ENCODE measurements at regions not wholly inside any gene's neighbourhood (a gene's known extent, or its start where the extent isn't known, plus 50 kb on each side); places are given as distances from the start of the nearest gene placed in this dataset.

- no peak for DNase-seq (ENCODE audit: low read depth in 2 of 2)
Observed at GRCh38 chr14:98112194-98112780, 1159.7 kb downstream of the BCL11B start.

DNA sequence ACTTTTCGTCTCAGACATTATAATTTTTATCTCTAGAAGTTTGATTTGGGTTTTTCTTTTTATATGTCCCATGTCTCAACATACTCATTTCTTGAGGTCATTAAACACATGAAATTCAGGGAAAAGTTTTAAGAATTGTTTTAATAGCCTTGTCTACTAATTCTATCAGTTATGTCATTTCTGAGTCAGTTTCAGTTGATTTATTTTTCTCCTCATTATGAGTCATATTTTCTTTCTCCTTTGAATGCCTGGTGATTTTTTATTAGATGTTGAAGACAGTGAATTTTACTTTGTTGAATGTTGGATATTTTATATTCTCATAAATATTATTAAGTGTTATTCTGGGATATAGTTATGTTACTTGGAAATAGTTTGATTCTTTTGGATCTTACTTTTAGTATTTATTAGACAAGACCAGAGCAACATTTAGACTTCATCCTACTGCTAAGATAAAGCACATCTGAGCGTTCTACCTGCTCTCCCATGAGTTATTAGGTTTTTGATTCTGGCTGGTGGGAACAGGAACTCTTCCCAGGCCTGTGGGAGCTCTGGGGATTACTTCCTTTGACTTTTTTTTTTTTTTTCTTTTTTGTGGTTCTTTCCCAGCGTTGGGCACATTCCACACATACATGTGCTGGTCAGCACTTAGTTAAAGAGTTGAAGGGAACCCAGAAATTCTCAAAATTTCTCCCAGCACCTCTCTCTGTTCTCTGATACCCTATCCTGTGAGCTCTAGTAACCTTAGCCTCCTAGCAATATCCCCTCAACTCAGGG is 1157.7 kb downstream of the BCL11B start:
- DNase-seq (ENCODE audit: low read depth in 2 of 2) = peak; percentile 43 to 53

GRCh38 chr14:98114946-98115345 is 1157.1 kb downstream of the BCL11B start:
- DNase-seq (ENCODE audit: low read depth in 2 of 2) = peak in 1 of 2 experiments; percentile 10

DNA sequence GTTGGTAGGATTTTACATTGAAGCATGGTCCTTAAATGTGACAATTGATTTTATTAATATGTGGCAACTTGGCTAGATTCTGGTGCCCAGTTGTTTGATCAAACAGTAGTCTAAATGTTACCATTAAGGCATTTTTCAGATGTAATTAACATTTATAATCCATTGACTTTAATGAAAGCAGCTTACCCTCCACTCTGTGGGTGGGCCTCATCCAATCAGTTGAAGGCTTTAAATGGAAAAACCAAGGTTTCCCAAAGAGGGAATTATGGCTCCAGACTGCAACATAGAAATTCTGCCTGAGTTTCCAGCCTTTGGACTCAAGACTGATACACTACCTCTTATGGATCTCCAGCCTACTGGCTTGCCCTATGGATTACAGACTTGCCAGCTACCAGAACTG is 1153.2 kb downstream of the BCL11B start:
- no peak for DNase-seq (ENCODE audit: low read depth in 2 of 2)

- DNase-seq (ENCODE audit: low read depth in 2 of 2) = no peak
Observed at GRCh38 chr14:98119739-98120138, 1152.3 kb downstream of the BCL11B start.

GRCh38 chr14:98120831-98121464 is 1151.0 kb downstream of the BCL11B start:
- no peak for DNase-seq (ENCODE audit: low read depth in 2 of 2)

- DNase-seq (ENCODE audit: low read depth in 2 of 2) = no peak
Observed at GRCh38 chr14:98122527-98122926, 1149.5 kb downstream of the BCL11B start.

GRCh38 chr14:98130691-98131090 is 1141.3 kb downstream of the BCL11B start:
- peak in 1 of 2 experiments; percentile 17 for DNase-seq (ENCODE audit: low read depth in 2 of 2)

DNA sequence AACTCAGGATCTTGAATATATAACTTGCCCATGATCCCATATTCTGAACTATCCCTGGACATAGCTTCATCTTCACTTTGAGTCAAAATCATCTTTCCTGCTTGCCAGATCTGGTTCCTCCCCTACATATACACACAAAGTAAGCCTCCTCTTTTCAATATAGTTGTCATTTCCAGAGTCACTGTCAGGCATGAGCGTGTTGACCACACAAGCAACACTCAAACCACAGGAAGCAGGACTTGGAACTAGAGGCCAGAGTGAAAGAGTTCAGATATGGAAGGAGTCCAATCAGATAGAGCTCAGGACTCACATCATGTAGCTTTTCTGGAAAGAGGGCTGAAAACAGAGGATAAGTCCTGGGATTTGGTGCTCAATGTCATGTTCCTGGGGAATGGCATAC is 1140.6 kb downstream of the BCL11B start:
- DNase-seq (ENCODE audit: low read depth in 2 of 2) = no peak

DNA sequence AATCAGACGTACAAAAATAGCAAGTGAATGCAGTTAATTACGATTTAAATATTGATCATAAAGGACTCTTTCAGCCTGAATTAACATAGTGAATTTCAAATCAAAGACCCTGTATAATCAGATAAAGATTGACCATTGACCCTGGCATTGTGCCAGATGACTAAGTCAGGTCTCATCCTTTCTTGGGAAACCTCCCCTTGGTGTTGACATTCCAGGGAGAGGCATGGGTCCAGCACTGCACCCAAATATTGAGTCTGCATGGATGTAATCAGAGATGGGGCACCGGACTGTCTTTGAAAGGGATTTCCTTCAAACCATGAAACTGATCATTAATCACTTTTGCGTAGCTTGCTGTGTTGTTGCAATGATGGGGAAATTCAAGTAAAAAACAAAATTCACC is 1138.2 kb downstream of the BCL11B start:
- no peak for DNase-seq (ENCODE audit: low read depth in 2 of 2)

DNA sequence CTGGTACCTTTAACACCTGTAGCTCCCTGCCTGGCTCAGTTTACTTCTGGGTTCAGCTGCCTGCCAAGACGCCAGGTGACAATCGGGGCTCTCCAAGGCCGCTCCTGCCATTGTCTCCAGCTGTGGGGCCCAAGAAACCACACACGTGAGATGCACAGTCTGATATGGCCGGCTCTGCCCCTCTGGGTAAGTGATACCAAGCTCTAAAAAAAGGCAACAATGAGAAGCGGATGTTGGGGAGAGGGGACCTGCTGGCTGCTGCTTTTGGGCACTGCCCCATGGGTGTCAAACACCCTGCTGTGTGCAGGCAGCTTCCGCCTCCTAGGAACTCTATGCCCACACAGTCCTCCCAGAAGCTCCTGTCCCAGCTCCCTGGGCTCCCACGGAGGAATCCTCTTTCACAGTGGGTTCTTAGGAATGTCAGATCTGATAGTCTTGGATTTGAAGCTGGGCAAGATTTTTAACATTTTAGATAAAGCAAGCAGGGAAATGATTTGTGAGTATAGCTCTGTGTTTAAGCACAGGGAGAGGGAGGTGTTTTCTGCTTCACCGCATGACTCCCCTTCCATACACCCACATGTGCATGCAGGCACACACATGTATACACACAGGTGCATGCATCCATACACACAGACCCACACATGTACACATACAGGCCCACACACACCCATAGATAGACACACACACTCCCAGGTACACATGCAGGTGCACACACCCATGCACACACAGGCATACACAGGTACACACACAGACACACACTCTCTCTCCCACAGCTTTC is 1135.8 kb downstream of the BCL11B start:
- DNase-seq (ENCODE audit: low read depth in 2 of 2) = no peak

GRCh38 chr14:98137131-98138025 is 1134.6 kb downstream of the BCL11B start:
- peak in 1 of 2 experiments; percentile 14 for DNase-seq (ENCODE audit: low read depth in 2 of 2)

- DNase-seq (ENCODE audit: low read depth in 2 of 2) = no peak
Observed at GRCh38 chr14:98138666-98139065, 1133.3 kb downstream of the BCL11B start.

DNA sequence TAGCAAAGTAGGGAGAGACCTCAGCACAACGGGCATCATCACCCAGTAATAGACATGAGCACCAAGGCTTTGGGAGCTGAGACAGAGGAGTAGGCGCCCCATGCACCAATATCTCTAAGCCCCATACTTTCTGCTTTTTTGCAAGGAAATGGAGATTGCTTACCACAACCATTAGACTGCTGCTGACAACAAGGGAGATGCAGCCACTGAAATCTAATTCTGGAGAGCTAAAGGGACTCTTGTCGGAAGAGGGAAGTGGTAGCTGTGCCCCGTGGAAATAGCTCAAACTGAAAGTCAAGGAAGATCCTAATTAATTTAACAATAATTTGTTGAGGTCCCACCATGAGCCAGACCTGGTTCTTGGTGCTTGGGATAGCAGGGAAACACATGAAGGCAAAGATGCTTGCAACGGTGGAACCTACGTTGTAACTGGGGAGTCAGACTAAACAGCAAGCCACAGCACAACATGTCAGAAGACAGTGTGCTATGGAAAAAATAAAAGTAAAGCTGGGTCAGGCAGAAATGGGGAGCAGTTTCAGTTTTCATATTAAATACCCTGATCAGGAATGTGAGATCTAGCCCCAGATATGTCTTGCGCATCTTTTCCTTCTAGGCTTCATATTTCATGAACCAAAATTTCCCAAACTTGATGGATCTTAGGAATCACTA is 1131.0 kb downstream of the BCL11B start:
- DNase-seq (ENCODE audit: low read depth in 2 of 2) = no peak

DNA sequence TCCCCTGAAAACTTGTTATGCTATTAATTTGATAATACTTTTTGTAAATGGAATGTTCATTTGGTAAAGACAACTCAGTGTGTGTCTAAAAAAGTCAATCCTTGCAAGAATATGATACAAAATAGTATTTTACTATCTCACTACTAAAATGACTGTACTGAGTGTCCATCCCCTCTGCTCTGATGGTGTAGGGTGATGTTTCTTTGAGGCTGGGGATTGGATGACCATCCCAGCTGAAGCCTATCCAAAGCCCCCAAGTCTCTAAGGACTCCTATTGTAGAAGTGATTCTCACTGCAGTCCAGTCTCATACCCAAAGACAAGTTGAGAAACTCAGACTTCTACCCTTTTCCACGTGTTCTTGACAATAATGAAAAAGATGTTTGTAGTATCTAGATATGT is 1128.4 kb downstream of the BCL11B start:
- DNase-seq (ENCODE audit: low read depth in 2 of 2) = no peak

DNA sequence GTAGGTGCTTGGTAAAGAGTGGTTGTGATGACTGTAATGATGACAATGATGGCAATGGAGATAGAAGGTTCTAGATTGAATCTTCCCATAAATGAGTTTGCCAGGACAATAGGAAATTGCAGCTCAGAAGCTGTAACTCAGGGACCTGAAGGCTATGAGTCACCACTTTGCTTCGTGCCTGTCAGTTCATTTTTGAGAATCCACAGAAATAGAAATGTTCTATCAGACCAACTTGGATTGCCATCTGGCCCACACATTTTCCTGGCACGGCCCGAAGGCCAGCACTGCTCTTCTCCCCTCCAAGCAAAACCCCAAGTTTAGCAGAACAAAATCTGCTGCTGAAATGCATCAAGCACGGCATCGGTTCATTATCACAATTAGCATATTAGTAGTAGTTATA is 1127.0 kb downstream of the BCL11B start:
- peak; percentile 82 to 86 for DNase-seq (ENCODE audit: low read depth in 2 of 2)

GRCh38 chr14:98146416-98146815 is 1125.6 kb downstream of the BCL11B start:
- DNase-seq (ENCODE audit: low read depth in 2 of 2) = no peak

GRCh38 chr14:98154254-98154653 is 1117.7 kb downstream of the BCL11B start:
- no peak for DNase-seq (ENCODE audit: low read depth in 2 of 2)

- no peak for DNase-seq (ENCODE audit: low read depth in 2 of 2)
Observed at GRCh38 chr14:98156411-98156810, 1115.6 kb downstream of the BCL11B start.

GRCh38 chr14:98160901-98161300 is 1111.1 kb downstream of the BCL11B start:
- no peak for DNase-seq (ENCODE audit: low read depth in 2 of 2)

GRCh38 chr14:98161356-98161755 is 1110.6 kb downstream of the BCL11B start:
- DNase-seq (ENCODE audit: low read depth in 2 of 2) = no peak

Measured in fibroblast of skin of left quadriceps (primary cell).